ENCODE measurements at regions not wholly inside any gene's neighbourhood (a gene's known extent, or its start where the extent isn't known, plus 50 kb on each side); places are given as distances from the start of the nearest gene placed in this dataset.

- no peaks in the 10 kb centered on the region for H3K36me3 ChIP-seq
- no peak overlapping the region for H3K4me3 ChIP-seq
- no peaks in the 10 kb centered on the region for H3K9me3 ChIP-seq (replicated peaks)
- no peak for DNase-seq (ENCODE audit: low read depth in 1 of 2, low spot score in 2 of 2)
- no peak overlapping the region for H3K27ac ChIP-seq
- H3K4me1 ChIP-seq (replicated peaks): peaks cover 13% of the 10 kb centered on the region
- H3K27me3 ChIP-seq (replicated peaks): no peaks in the 10 kb centered on the region
These were observed 53.4 kb upstream of the C3orf80 start for GRCh38 chr3:160171813-160172212.

- H3K36me3 ChIP-seq: no peaks in the 10 kb centered on the region
- no peaks in the 10 kb centered on the region for H3K27me3 ChIP-seq (replicated peaks)
- no peak for DNase-seq (ENCODE audit: low read depth in 1 of 2, low spot score in 2 of 2)
- no peaks in the 10 kb centered on the region for H3K9me3 ChIP-seq (replicated peaks)
- H3K4me1 ChIP-seq (replicated peaks): no peaks in the 10 kb centered on the region; the same call in 1 of the 2 replicates
- no peak overlapping the region for H3K4me3 ChIP-seq
- H3K27ac ChIP-seq: no peak overlapping the region
These were observed 50.6 kb upstream of the C3orf80 start for GRCh38 chr3:160174621-160175020.
